ENCODE measurements at regions not wholly inside any gene's neighbourhood (a gene's known extent, or its start where the extent isn't known, plus 50 kb on each side); places are given as distances from the start of the nearest gene placed in this dataset.

- H3K9me3 ChIP-seq: no peaks in the 10 kb centered on the region
- H3K27ac ChIP-seq: no peak overlapping the region
- no peak for ATAC-seq (ENCODE audit: low FRiP score in 2 of 2)
- no peaks in the 10 kb centered on the region for H3K27me3 ChIP-seq
- H3K36me3 ChIP-seq: no peaks in the 10 kb centered on the region
- H3K4me3 ChIP-seq: no peak overlapping the region
- no peak for TF ChIP-seq POLR2AphosphoS5 (IDR thresholded peaks at IDR 0.05)
- no peak for TF ChIP-seq POLR2A (IDR thresholded peaks at IDR 0.05)
- TF ChIP-seq CTCF (IDR thresholded peaks at IDR 0.05): no peak
- TF ChIP-seq EP300 (IDR thresholded peaks at IDR 0.05): no peak
- no peaks in the 10 kb centered on the region for H3K4me1 ChIP-seq
- 80 to 84% methylated on average over 2 of the region's 2 CpGs for WGBS, 2 donors
- DNase-seq: no peak
Measured at GRCh38 chr2:102943251-102943650, 181.4 kb downstream of the TMEM182 start.

GRCh38 chr2:102950371-102950946 lies 188.6 kb downstream of the TMEM182 start:
- H3K27ac ChIP-seq: no peak overlapping the region
- TF ChIP-seq CTCF (IDR thresholded peaks at IDR 0.05) (no peak), POLR2A (IDR thresholded peaks at IDR 0.05) (no peak), EP300 (IDR thresholded peaks at IDR 0.05) (no peak), POLR2AphosphoS5 (IDR thresholded peaks at IDR 0.05) (no peak)
- H3K27me3 ChIP-seq: no peaks in the 10 kb centered on the region
- no peaks in the 10 kb centered on the region for H3K4me1 ChIP-seq
- DNase-seq (no peak), ATAC-seq (ENCODE audit: low FRiP score in 2 of 2) (no peak)
- no peaks in the 10 kb centered on the region for H3K9me3 ChIP-seq
- no peak overlapping the region for H3K4me3 ChIP-seq
- no peaks in the 10 kb centered on the region for H3K36me3 ChIP-seq
- WGBS, 2 donors: 69 to 79% methylated on average over 3 of the region's 3 CpGs

GRCh38 chr2:102951249-102951648 lies 189.4 kb downstream of the TMEM182 start:
- no peak for TF ChIP-seq POLR2A (IDR thresholded peaks at IDR 0.05)
- TF ChIP-seq POLR2AphosphoS5 (IDR thresholded peaks at IDR 0.05): no peak
- TF ChIP-seq CTCF (IDR thresholded peaks at IDR 0.05): no peak
- no peak for TF ChIP-seq EP300 (IDR thresholded peaks at IDR 0.05)
- Histone ChIP-seq H3K4me3 (no peak overlapping the region), H3K27me3 (no peaks in the 10 kb centered on the region), H3K36me3 (no peaks in the 10 kb centered on the region), H3K27ac (no peak overlapping the region), H3K9me3 (no peaks in the 10 kb centered on the region), H3K4me1 (no peaks in the 10 kb centered on the region)
- DNase-seq: no peak
- WGBS, 2 donors: 73 to 88% methylated on average over 3 of the region's 3 CpGs
- ATAC-seq (ENCODE audit: low FRiP score in 2 of 2): no peak

GRCh38 chr2:102967451-102967850 lies 205.6 kb downstream of the TMEM182 start:
- no peak for DNase-seq
- no peaks in the 10 kb centered on the region for H3K9me3 ChIP-seq
- ATAC-seq (ENCODE audit: low FRiP score in 2 of 2): no peak

More at GRCh38 chr2:102967451-102967850, 205.6 kb downstream of the TMEM182 start:
- no peaks in the 10 kb centered on the region for H3K36me3 ChIP-seq
- H3K27ac ChIP-seq: no peak overlapping the region
- no peaks in the 10 kb centered on the region for H3K4me1 ChIP-seq
- WGBS, 2 donors: 92 to 94% methylated on average over 4 of the region's 4 CpGs
- TF ChIP-seq EP300 (IDR thresholded peaks at IDR 0.05) (no peak), POLR2AphosphoS5 (IDR thresholded peaks at IDR 0.05) (no peak), POLR2A (IDR thresholded peaks at IDR 0.05) (no peak), CTCF (IDR thresholded peaks at IDR 0.05) (no peak)
- H3K27me3 ChIP-seq: no peaks in the 10 kb centered on the region
- H3K4me3 ChIP-seq: no peak overlapping the region
